BJ (cell line): ENCODE measurements at regions not wholly inside any gene's neighbourhood (a gene's known extent, or its start where the extent isn't known, plus 50 kb on each side); places are given as distances from the start of the nearest gene placed in this dataset.
"Not testable (repeated sequence)": the region's sequence is repeated elsewhere in the genome, so short reads cannot be mapped to it uniquely, and the experiment has no call there.

Source experiments
- CTCF ChIA-PET: fragments of 350-600 bp; formaldehyde crosslinking; extraction: SDS; loops from one replicate; lab custom pipeline; 2021; ENCODE audit warnings: antibody characterized with exemption, inconsistent platforms; lab: Yijun Ruan, JAX
- POLR2A ChIA-PET: fragments of 300-600 bp; sonication (Branson Sonifier 250); formaldehyde crosslinking; extraction: SDS; loops from one replicate; lab custom pipeline; 2021; ENCODE audit warnings: antibody characterized with exemption; lab: Charles Lee
- DNase-seq: peaks from one replicate; pipeline ENCODE4 v3.0.0-alpha.2; 2011; ENCODE audit warnings: low read depth
- H3K27me3 ChIP-seq: 2 replicates; pipeline ENCODE4 v1.6.0; 2011; ENCODE audit warnings: low read length; ENCODE audit not compliant: control insufficient read depth, insufficient read depth
- H3K36me3 ChIP-seq: 2 replicates; pipeline ENCODE4 v1.5.1; 2011; ENCODE audit warnings: low read length; ENCODE audit not compliant: control insufficient read depth, insufficient read depth
- H3K4me3 ChIP-seq: 2 replicates; pipeline ENCODE4 v1.5.1; 2011; ENCODE audit warnings: low read depth, mild to moderate bottlenecking, control low read depth, low read length
- CTCF ChIP-seq: IDR thresholded peaks from 2 replicates; pipeline ENCODE4 v1.5.1; 2011; ENCODE audit warnings: low read depth, mild to moderate bottlenecking, control low read depth, inconsistent platforms, low read length, moderate library complexity; ENCODE audit not compliant: insufficient read depth

GRCh38 chr2:7759898-7760297, 842.7 kb downstream of the RNF144A start:
- Histone ChIP-seq H3K36me3 (no peaks in the 10 kb centered on the region), H3K27me3 (no peaks in the 10 kb centered on the region), H3K4me3 (no peak overlapping the region)
- no peak for DNase-seq
- CTCF ChIA-PET, result interaction anchor here (1.3 kb wide), 1 partner anchor 10 kb away, joined by 8 read pairs; no protein-coding TSS in a partner anchor
- no peak for TF ChIP-seq CTCF
- POLR2A ChIA-PET, result no interaction called here

- H3K36me3 ChIP-seq, H3K27me3 ChIP-seq, H3K4me3 ChIP-seq, DNase-seq, POLR2A ChIA-PET: not testable (repeated sequence)
- CTCF ChIA-PET, result interaction anchor here (1.7 kb wide), 1 partner anchor 9 kb away, joined by 5 read pairs; no protein-coding TSS in a partner anchor
Observed at GRCh38 chr2:7763418-7763817, 846.2 kb downstream of the RNF144A start.

- Histone ChIP-seq H3K4me3 (no peak overlapping the region), H3K36me3 (no peaks in the 10 kb centered on the region), H3K27me3 (no peaks in the 10 kb centered on the region)
- CTCF ChIA-PET, result no interaction called here
- DNase-seq, result no peak
- POLR2A ChIA-PET, result no interaction called here
- TF ChIP-seq CTCF, result no peak
Observed at GRCh38 chr2:7765236-7765635, 848.0 kb downstream of the RNF144A start.

- no peak for TF ChIP-seq CTCF
- DNase-seq, result no peak
- Histone ChIP-seq H3K27me3 (no peaks in the 10 kb centered on the region), H3K4me3 (no peak overlapping the region), H3K36me3 (no peaks in the 10 kb centered on the region)
- ChIA-PET CTCF (no interaction called here), POLR2A (no interaction called here)
Observed at GRCh38 chr2:7766088-7766722, 849.0 kb downstream of the RNF144A start.

GRCh38 chr2:7766978-7767565, 849.9 kb downstream of the RNF144A start:
- Histone ChIP-seq H3K4me3 (no peak overlapping the region), H3K36me3 (no peaks in the 10 kb centered on the region), H3K27me3 (no peaks in the 10 kb centered on the region)
- POLR2A ChIA-PET, result no interaction called here
- CTCF ChIA-PET, result no interaction called here
- no peak for TF ChIP-seq CTCF
- DNase-seq, result no peak
